H1 (cell line): ENCODE measurements at regions not wholly inside any gene's neighbourhood (a gene's known extent, or its start where the extent isn't known, plus 50 kb on each side); places are given as distances from the start of the nearest gene placed in this dataset.

ENCODE experiments used
- CTCF ChIA-PET: fragments of 300-600 bp; sonication (Branson Sonifier 250); formaldehyde crosslinking; loops from one replicate; lab custom pipeline; 2021; ENCODE audit not compliant: partially characterized antibody; lab: Charles Lee
- POLR2A ChIA-PET: fragments of 300-600 bp; sonication (Branson Sonifier 250); formaldehyde crosslinking; loops from one replicate; lab custom pipeline; 2021; ENCODE audit warnings: inconsistent platforms; ENCODE audit not compliant: partially characterized antibody; lab: Charles Lee
- DNase-seq, 2 experiments: peaks; one replicate each; pipeline versions ENCODE4 v3.0.0 to v3.0.0-alpha.2; 2010 to 2022; ENCODE audit warnings: low spot score in 2 of 2, low read depth in 1 of 2, mixed read lengths in 1 of 2
- FAIRE-seq: peaks from 2 replicates; lab custom pipeline; 2011; peaks lifted over from hg19 to GRCh38; lab: Jason Lieb, UNC
- H2AFZ ChIP-seq: 2 replicates; pipeline ENCODE4 v1.8.1; 2012; ENCODE audit warnings: low read length, inconsistent platforms
- H2AK5ac ChIP-seq: 2 replicates; pipeline ENCODE4 v1.6.1; 2013; ENCODE audit warnings: low read depth, low read length
- H2BK120ac ChIP-seq: replicated peaks from 2 replicates; pipeline ENCODE3; 2013; ENCODE audit warnings: low read depth, low read length, inconsistent platforms
- H2BK12ac ChIP-seq: 2 replicates; pipeline ENCODE4 v1.6.1; 2013; ENCODE audit warnings: low read depth, low read length
- H2BK15ac ChIP-seq: 2 replicates; pipeline ENCODE4 v1.6.1; 2013; ENCODE audit warnings: low read length
- H2BK20ac ChIP-seq: 2 replicates; pipeline ENCODE4 v1.6.1; 2013; ENCODE audit warnings: low read length
- H2BK5ac ChIP-seq: 2 replicates; pipeline ENCODE4 v1.6.1; 2013; ENCODE audit warnings: low read depth, low read length
- H3K14ac ChIP-seq: 2 replicates; pipeline ENCODE4 v1.6.1; 2013; ENCODE audit warnings: inconsistent platforms; ENCODE audit not compliant: insufficient read length
- H3K18ac ChIP-seq: 2 replicates; pipeline ENCODE4 v1.6.1; 2013; ENCODE audit warnings: low read length; ENCODE audit errors: extremely low read depth
- H3K23ac ChIP-seq: 2 replicates; pipeline ENCODE4 v1.6.1; 2013; ENCODE audit warnings: inconsistent platforms; ENCODE audit not compliant: insufficient read length
- H3K23me2 ChIP-seq: 2 replicates; pipeline ENCODE4 v1.6.1; 2013; ENCODE audit warnings: low read depth, low read length
- H3K27ac ChIP-seq: 2 replicates; pipeline ENCODE4 v1.6.1; 2011; ENCODE audit warnings: low read depth, low read length, inconsistent platforms
- H3K27me3 ChIP-seq, 4 experiments: replicated peaks in 1 of 4; 1 replicate in 1 of 4; 2 replicates in 3 of 4; pipeline versions ENCODE4 v1.6.1 to v1.8.1; 2011 to 2013; ENCODE audit warnings: low read length in 3 of 4, mild to moderate bottlenecking in 3 of 4, inconsistent platforms in 2 of 4, mixed read lengths in 2 of 4, moderate library complexity in 1 of 4; ENCODE audit not compliant: control insufficient read depth in 3 of 4, insufficient read depth in 3 of 4; ENCODE audit errors: extremely low read depth in 1 of 4
- H3K36me3 ChIP-seq, 4 experiments: 2 replicates each; pipeline versions ENCODE4 v1.6.1 to v1.8.1; 2011 to 2013; ENCODE audit warnings: mild to moderate bottlenecking in 4 of 4, low read length in 3 of 4, moderate library complexity in 2 of 4, control low read depth in 1 of 4, inconsistent platforms in 1 of 4; ENCODE audit not compliant: insufficient read depth in 4 of 4, control insufficient read depth in 2 of 4
- H3K4ac ChIP-seq: replicated peaks from 2 replicates; pipeline ENCODE3; 2013; ENCODE audit warnings: low read length, low read depth, mixed read lengths, inconsistent platforms; ENCODE audit not compliant: insufficient read length
- H3K4me1 ChIP-seq, 4 experiments: replicated peaks in 1 of 4; 1 replicate in 1 of 4; 2 replicates in 3 of 4; pipeline versions ENCODE4 v1.6.1 to v1.8.1; 2011 to 2013; ENCODE audit warnings: low read length in 3 of 4, inconsistent platforms in 2 of 4, mixed read lengths in 1 of 4; ENCODE audit not compliant: insufficient read depth in 4 of 4, control insufficient read depth in 3 of 4
- H3K4me2 ChIP-seq, 2 experiments: 2 replicates each; pipeline versions ENCODE4 v1.6.1 to v1.8.1; 2011 to 2013; ENCODE audit warnings: low read depth in 2 of 2, low read length in 2 of 2, control low read depth in 1 of 2, inconsistent platforms in 1 of 2, mild to moderate bottlenecking in 1 of 2; ENCODE audit not compliant: insufficient read depth in 1 of 2
- H3K4me3 ChIP-seq, 4 experiments: fragments of 200-600, 300-600 bp in 1 of 4; sonication (generic), shearing (Covaris generic), sonication (Bioruptor Twin) in 1 of 4; 2 replicates each; pipeline versions ENCODE4 v1.5.1 to v1.8.1; 2011 to 2016; ENCODE audit warnings: low read length in 4 of 4, low read depth in 3 of 4, control low read depth in 2 of 4, inconsistent platforms in 2 of 4, mild to moderate bottlenecking in 2 of 4, mixed read lengths in 1 of 4, moderate library complexity in 1 of 4; ENCODE audit not compliant: insufficient read depth in 2 of 4; ENCODE audit errors: extremely low read depth in 1 of 4
- H3K56ac ChIP-seq: replicated peaks from 2 replicates; pipeline ENCODE3; 2013; ENCODE audit warnings: low read depth, mild to moderate bottlenecking, mixed read lengths, low read length, inconsistent platforms; ENCODE audit not compliant: insufficient read length
- H3K79me1 ChIP-seq: 2 replicates; pipeline ENCODE4 v1.6.1; 2013; ENCODE audit warnings: low read depth, low read length, control low read depth
- H3K79me2 ChIP-seq, 2 experiments: 2 replicates each; pipeline versions ENCODE4 v1.6.1 to v1.8.1; 2012 to 2013; ENCODE audit warnings: low read length in 2 of 2, mild to moderate bottlenecking in 2 of 2, inconsistent platforms in 1 of 2; ENCODE audit not compliant: insufficient read depth in 2 of 2, control insufficient read depth in 1 of 2
- H3K9ac ChIP-seq, 4 experiments: replicated peaks in 1 of 4; 1 replicate in 1 of 4; 2 replicates in 3 of 4; pipeline versions ENCODE4 v1.6.1 to v1.8.1; 2011 to 2013; ENCODE audit warnings: low read depth in 3 of 4, low read length in 3 of 4, control low read depth in 2 of 4, mild to moderate bottlenecking in 2 of 4, moderate library complexity in 2 of 4, inconsistent platforms in 1 of 4; ENCODE audit errors: extremely low read depth in 1 of 4
- H3K9me3 ChIP-seq, 2 experiments: 2 replicates each; pipeline versions ENCODE4 v1.6.1 to v1.8.1; 2012 to 2013; ENCODE audit warnings: mild to moderate bottlenecking in 2 of 2, moderate library complexity in 2 of 2, control low read depth in 1 of 2, inconsistent platforms in 1 of 2, low read depth in 1 of 2, low read length in 1 of 2, mixed read lengths in 1 of 2; ENCODE audit not compliant: insufficient read depth in 2 of 2
- H4K20me1 ChIP-seq, 2 experiments: replicated peaks in 1 of 2; 2 replicates each; pipeline versions ENCODE3 to v1.8.1; 2011 to 2013; ENCODE audit warnings: inconsistent platforms in 2 of 2, low read length in 2 of 2, mild to moderate bottlenecking in 1 of 2; ENCODE audit not compliant: insufficient read depth in 2 of 2, control insufficient read depth in 1 of 2
- H4K5ac ChIP-seq: 2 replicates; pipeline ENCODE4 v1.6.1; 2013; ENCODE audit warnings: low read length, low read depth, mixed read lengths, inconsistent platforms; ENCODE audit not compliant: insufficient read length
- H4K8ac ChIP-seq: 2 replicates; pipeline ENCODE4 v1.8.0; 2013; ENCODE audit warnings: mild to moderate bottlenecking, moderate library complexity, low read length, inconsistent platforms; ENCODE audit not compliant: insufficient read depth; ENCODE audit errors: extremely low read depth
- H4K91ac ChIP-seq: replicated peaks from 2 replicates; pipeline ENCODE3; 2013; ENCODE audit warnings: low read length, mixed read lengths, inconsistent platforms; ENCODE audit not compliant: insufficient read length
- CEBPB ChIP-seq: IDR thresholded peaks from 2 replicates; pipeline ENCODE4 v1.6.1; 2012; ENCODE audit warnings: low read depth, low read length
- GTF2F1 ChIP-seq: IDR thresholded peaks from 2 replicates; pipeline ENCODE4 v1.6.1; 2012; ENCODE audit warnings: low read depth, low read length, improper control_type of control experiment, borderline replicate concordance
- SP1 ChIP-seq: IDR thresholded peaks from 2 replicates; pipeline ENCODE4 v1.6.1; 2011; ENCODE audit warnings: low read depth, low read length
- WGBS, 2 experiments: shearing (Covaris generic) in 1 of 2; methylation state at CpG; one replicate each; pipeline versions ENCODE4 v1.1.6 to v1.1.7; 2013 to 2015; ENCODE audit warnings: low lambda C conversion rate in 2 of 2, mixed read lengths in 2 of 2, inconsistent platforms in 1 of 2, low coverage in 1 of 2, missing lambda C conversion rate in 1 of 2; ENCODE audit not compliant: insufficient replicate concordance in 2 of 2, insufficient coverage in 1 of 2, insufficient read length in 1 of 2; ENCODE audit errors: extremely low coverage in 1 of 2, missing lambda C conversion rate in 1 of 2; 5-methylcytosine and 5-hydroxymethylcytosine counted together

- DNase-seq (no peak), FAIRE-seq (no peak)
- H3K27ac ChIP-seq = no peak overlapping the region
- no peaks in the 10 kb centered on the region for H3K36me3 ChIP-seq
- no peak overlapping the region for H4K5ac ChIP-seq
- H3K4me3 ChIP-seq = no peak overlapping the region
- H2AK5ac ChIP-seq = no peak overlapping the region
- H4K8ac ChIP-seq = peak overlapping the region; percentile 58
- H3K23ac ChIP-seq = no peak overlapping the region
- no peaks in the 10 kb centered on the region for H3K79me2 ChIP-seq
- no peaks in the 10 kb centered on the region for H3K23me2 ChIP-seq
- H3K14ac ChIP-seq = no peak overlapping the region
- no peak overlapping the region for H2BK20ac ChIP-seq
- TF ChIP-seq GTF2F1 (no peak), SP1 (no peak), CEBPB (no peak)
- H2BK120ac ChIP-seq = no peak overlapping the region
- no peak overlapping the region for H2BK5ac ChIP-seq
- no peak overlapping the region for H3K4ac ChIP-seq
- 91% methylated on average over 37 of the region's 41 CpGs; no CpG with 5 or more reads in 1 of the 2 experiments for WGBS, 2 experiments
- H3K4me1 ChIP-seq = peaks cover 0 to 8% (median 2%) of the 10 kb centered on the region in 4 experiments; a peak in 4 of 7 replicates
- H2AFZ ChIP-seq = peak overlapping the region; percentile 78; the same call in 1 of the 2 replicates
- H3K9me3 ChIP-seq = no peaks in the 10 kb centered on the region
- no peak overlapping the region for H2BK12ac ChIP-seq
- H2BK15ac ChIP-seq = no peak overlapping the region
- no peak overlapping the region for H3K18ac ChIP-seq
- CTCF ChIA-PET = no interaction called here
- no peak overlapping the region for H4K91ac ChIP-seq
- no peaks in the 10 kb centered on the region for H4K20me1 ChIP-seq
- no peak overlapping the region for H3K56ac ChIP-seq
- POLR2A ChIA-PET = no interaction called here
- H3K4me2 ChIP-seq = no peak overlapping the region
- no peaks in the 10 kb centered on the region for H3K27me3 ChIP-seq
- no peaks in the 10 kb centered on the region for H3K79me1 ChIP-seq
- H3K9ac ChIP-seq = no peak overlapping the region
These were observed 138.8 kb downstream of the TWIST2 start for GRCh38 chr2:238986491-238987351.
